Retina (tissue), 1 donor: ENCODE measurements at regions not wholly inside any gene's neighbourhood (a gene's known extent, or its start where the extent isn't known, plus 50 kb on each side); places are given as distances from the start of the nearest gene placed in this dataset.

Experiments
- DNase-seq: peaks from one replicate; pipeline ENCODE4 v3.0.0-alpha.2; 2016

DNA sequence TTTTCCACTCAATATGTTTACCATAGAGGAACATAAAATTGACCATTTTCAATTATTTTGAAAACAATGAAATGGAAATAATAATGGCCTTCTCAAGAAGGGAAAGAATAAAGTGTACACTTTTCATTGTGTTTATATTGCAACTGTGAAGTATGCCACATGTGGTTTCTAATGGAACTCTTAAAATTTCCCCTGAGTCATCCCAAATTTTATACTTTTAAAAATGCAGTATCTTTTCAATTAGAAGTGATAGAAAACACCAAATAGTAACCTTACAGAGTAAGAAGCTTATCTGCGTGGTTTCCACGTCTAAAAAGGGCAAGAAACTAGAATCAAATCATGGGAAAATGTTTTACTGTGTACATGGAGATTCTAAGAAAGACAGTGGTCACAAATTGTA, 70.0 kb downstream of the SCG2 start:
- no peak for DNase-seq

DNA sequence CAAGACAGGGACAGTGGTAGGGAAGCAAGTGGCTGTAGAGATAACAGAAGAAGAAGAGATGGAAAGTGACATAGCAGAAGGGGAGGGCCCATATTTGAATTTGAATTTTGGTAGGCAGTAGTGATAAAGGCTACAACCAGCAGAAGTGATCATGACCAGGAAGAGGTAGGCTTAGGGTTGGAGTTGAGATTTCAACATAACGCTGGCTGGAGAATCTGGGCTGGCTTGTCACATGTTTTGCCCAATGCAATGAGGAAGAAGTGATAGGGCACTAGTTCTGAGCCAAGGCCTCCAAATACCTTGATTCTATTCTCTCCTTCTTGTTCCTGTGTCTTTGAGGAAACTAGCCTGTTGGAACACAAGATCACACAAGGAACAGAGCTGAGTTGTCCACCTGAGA, 69.4 kb downstream of the SCG2 start:
- DNase-seq = no peak

DNA sequence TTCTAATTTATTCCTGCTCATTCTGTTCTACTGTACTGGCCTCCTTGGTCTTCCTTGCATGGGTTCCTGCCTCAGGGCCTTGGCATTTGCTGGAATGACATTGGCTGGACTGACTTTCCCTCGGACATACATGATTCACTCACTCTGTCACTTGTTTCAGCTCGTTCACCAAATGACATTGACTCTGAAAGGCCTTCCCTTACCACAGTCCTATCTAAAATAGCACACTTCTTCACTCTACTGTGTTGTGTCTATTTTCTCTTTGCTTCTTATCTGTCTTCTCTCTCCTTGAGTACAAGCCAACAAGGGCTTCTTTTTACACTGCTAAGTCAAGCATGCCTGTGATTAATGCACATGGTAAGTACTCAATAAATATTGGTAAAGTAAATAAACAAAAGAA, 65.6 kb downstream of the SCG2 start:
- no peak for DNase-seq

DNA sequence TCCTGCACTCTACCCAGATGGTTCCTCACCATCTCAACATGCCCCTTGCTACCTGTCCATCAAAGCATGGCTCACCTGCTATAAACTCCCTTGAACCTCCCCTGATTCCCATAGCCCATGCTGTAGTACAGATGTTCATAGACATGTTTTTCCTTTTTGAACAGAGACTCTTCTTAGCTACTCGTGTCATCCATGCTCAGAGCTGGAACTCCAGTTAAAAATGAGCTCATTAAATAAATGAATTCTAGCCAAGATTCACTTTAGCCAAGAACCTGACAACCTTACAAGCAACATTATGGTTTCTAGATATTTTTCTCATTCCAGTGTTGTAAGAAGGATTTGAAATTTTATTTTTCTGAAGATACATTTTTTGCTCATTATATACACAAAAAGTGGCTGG, 65.0 kb downstream of the SCG2 start:
- no peak for DNase-seq

DNA sequence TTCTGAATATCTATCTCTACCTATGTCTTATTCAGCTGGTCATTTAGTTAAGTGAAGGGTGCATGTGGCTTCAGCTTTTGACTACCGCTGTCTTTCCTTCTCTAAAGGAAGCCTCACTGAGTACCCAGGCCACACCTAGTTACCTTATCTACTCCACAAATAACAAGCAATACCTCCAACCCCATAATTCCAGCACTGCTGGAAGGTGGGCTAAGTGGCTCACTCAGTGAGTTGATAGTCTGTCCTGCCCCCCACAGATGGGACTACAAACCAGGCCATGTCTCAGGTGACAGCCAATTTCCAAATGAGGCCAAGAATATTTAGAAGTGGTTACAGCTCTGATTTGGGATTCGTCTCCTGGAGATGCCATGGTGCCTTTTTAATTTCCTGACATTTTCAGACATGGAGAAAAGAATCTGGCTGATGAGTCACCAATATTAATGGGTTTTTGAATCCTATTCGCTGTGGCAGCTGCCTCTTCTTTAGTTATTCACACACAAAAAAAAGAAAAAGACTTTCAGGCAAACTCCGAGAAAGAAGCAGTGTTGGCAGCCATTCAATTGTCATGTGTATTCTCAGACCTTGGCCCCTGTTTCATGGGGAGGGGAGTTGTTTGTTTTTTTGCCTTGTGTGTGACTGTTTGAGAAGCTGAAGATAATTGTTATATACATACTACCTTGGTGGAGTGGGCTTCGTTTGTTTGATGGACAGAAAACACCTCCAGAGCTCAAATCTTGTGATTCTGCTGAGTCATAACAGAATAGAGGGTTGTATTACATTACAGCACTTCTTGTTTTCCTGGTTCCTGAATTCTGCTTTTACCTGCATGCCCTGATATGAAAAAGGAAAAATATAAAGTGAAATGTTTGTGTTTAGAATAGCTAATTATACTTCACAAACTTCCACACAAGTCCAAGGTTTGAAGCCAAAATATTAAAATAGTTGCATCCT, 64.2 kb downstream of the SCG2 start:
- no peak for DNase-seq

DNA sequence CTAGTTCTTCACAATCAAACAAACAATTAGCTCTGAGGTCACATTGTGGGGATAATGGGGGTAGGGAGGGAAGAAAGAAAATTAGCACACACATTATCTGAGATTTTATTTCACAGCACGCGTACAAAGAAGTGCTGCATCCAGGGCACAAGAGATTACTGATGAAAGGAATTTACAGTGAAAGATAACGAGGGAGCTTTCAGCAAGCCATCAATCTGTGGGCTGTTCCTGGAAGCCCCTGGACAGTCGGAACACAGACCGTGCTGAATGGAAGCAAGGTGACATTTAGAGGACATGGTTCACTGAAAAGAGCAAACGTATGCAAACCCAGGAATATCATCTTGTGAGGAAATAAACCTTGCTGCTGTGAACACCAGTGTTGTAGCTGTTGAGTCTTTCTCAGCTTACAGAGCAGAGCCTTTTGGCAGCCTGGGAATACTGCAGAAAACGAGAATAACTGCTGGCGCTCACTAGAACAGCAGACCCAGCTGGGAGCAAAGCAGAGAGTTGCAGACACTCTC, 63.2 kb downstream of the SCG2 start:
- peak; percentile 70 for DNase-seq

DNA sequence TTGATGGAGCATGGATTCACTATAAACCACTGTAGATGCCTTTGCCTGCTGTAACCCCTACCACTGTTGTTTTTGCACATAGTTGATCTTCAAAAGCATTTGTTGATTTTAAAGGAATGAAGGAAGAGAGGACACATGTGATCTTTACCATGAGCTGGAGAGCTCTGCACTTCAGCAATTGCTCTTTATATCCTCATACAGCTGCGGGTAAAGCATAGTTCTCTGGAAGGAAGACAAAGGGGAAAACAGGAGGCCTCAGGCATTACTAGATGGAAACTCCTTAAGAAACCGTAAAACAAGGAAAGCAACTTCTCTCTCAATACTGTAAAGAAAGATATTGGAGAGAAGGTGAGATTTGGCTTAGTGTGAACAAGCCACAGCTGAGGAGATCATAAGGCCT, 60.6 kb downstream of the SCG2 start:
- DNase-seq = no peak

DNA sequence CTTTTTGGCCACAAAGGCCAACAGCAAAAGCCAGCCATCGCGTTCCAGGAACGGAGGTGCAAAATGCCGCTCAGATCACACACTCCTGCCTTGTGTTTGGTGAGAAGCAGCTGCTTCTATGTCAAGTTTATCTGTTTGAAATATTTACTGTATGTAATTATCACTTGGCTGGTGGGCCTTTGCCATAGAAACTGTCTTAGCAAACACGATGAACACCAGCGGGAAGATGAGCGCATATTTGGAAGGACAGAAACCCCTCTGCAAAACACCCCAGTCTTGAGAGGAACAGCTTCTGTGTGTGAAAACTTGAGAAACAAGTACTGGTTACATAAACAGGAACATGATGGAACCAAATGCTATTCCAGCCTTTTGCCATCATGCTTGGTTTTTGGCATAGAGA, 59.7 kb downstream of the SCG2 start:
- no peak for DNase-seq

DNA sequence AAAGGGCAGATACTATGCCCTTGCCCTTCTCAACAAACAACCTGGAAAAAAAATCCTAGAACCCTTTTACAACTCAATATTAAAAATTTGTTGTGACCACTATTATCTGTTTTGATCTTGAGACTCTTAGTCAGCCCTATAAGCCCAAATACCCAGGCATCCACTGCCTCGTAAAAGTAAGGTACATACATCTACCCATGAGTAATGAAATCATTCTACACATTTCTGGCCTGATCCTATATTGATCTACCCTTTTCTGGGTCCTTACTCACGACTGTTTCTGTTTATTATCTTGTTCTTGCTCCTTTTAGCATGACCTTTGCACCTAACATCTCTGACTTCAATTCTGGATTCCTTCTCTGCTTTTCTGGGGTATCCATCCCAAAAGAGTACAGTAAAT, 56.8 kb downstream of the SCG2 start:
- DNase-seq = no peak

DNA sequence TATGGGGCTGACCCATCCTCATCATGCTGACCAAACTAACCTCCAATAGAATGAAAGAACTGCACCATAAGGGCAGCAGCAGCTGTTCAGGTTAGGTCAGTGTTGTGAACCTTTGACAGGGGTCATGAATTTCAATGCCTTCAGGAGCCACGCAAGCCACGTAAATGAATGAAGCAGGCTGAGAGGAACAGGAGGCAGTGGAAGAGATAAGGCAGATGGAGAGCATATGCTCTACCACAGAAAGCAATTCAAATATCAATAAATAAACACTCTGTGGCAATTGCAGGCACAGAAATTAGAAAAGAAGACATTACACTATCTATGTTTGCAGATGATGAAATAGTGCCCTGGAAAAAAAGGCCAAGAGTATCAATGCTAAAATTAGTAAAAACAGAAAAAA, 56.3 kb downstream of the SCG2 start:
- no peak for DNase-seq
